ENCODE measurements at regions not wholly inside any gene's neighbourhood (a gene's known extent, or its start where the extent isn't known, plus 50 kb on each side); places are given as distances from the start of the nearest gene placed in this dataset.

DNA sequence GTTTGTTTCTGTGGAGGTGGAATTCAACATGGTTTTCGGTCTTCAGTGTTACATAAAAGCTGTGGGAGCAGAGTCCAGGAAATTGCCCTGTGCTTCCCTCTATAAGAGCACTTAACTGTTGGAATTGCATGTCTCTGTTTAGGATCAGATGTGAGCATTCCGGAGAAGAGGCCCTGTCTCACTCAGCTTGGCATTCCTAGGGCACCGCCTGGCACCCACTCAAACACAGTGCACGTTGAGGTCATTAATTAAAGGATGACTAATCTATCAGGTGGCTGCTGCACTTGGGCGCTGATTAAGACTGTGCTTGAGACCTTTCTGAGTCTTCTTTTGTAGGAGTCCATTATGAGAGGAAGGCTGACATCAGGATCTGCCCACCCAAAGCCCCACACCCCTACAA, 82.8 kb upstream of the VIPR2 start:
- DNase-seq (ENCODE audit: low read depth) = no peak
- TF ChIP-seq, protein P1, sequence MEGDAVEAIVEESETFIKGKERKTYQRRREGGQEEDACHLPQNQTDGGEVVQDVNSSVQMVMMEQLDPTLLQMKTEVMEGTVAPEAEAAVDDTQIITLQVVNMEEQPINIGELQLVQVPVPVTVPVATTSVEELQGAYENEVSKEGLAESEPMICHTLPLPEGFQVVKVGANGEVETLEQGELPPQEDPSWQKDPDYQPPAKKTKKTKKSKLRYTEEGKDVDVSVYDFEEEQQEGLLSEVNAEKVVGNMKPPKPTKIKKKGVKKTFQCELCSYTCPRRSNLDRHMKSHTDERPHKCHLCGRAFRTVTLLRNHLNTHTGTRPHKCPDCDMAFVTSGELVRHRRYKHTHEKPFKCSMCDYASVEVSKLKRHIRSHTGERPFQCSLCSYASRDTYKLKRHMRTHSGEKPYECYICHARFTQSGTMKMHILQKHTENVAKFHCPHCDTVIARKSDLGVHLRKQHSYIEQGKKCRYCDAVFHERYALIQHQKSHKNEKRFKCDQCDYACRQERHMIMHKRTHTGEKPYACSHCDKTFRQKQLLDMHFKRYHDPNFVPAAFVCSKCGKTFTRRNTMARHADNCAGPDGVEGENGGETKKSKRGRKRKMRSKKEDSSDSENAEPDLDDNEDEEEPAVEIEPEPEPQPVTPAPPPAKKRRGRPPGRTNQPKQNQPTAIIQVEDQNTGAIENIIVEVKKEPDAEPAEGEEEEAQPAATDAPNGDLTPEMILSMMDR (conservative IDR thresholded peaks at IDR 0.05; ENCODE audit: control insufficient read depth, insufficient read depth, low read depth, low read length) = no peak

DNA sequence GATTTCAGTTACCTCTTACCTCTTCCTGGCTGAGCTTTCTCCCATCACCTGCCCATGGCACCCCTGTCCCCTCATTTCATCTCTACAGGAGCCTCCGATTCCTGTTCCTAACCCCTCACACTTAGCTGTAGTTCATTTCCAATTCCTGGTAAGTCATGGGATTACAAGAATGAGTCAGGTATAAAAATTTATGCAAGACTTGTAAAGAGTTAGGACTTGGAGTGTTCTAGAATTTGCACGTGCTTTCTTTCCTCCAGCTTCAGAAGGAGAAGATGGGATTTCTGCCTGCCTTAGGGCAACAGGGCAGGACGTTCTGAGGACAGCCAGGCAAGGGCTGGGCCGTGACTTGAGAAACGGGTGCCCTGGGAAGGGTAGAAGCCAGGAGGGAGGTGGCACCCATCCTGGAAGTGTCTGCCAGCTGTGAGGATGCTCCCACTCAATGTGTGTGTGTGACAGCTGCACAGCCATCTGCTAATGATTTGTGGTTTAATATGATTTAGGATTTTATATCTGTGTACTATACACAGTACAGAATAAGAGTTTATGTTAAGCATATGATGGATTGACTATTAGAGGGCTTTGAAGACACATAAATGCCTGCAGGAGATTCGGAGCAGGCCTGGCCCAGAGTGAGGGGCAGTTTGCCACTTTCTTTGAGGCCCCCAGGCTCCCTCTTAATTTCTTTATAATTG, 81.5 kb upstream of the VIPR2 start:
- TF ChIP-seq, protein P1 (conservative IDR thresholded peaks at IDR 0.05; ENCODE audit: control insufficient read depth, insufficient read depth, low read depth, low read length) = no peak
- DNase-seq (ENCODE audit: low read depth) = no peak
- H3K4me3 ChIP-seq (ENCODE audit: control insufficient read depth, low read depth, low read length) = no peak overlapping the region

More for the DNA sequence above, 82.8 kb upstream of the VIPR2 start:
- no peak overlapping the region for H3K4me3 ChIP-seq (ENCODE audit: control insufficient read depth, low read depth, low read length)

DNA sequence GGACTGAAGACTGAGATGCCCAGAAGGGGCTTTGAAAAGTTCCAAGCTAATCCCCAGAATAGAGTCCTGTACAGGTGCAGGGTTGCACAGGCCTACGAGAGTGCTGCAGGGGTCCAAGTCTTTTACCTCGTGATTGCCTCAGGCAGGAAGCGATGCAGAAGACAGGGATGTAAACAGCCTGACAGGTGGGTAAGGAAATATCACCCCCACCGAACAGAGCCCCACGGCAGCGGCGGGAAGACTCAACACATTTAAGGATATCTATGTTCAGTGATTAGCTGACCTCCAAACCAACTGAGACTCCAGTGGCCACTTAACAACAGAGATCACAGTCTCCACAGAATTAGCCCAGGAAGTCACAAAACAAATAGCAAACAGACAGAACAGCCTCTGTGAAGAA, 73.9 kb upstream of the VIPR2 start:
- no peak for DNase-seq (ENCODE audit: low read depth)
- no peak overlapping the region for H3K4me3 ChIP-seq (ENCODE audit: control insufficient read depth, low read depth, low read length)
- TF ChIP-seq, protein P1 (conservative IDR thresholded peaks at IDR 0.05; ENCODE audit: control insufficient read depth, insufficient read depth, low read depth, low read length) = no peak

DNA sequence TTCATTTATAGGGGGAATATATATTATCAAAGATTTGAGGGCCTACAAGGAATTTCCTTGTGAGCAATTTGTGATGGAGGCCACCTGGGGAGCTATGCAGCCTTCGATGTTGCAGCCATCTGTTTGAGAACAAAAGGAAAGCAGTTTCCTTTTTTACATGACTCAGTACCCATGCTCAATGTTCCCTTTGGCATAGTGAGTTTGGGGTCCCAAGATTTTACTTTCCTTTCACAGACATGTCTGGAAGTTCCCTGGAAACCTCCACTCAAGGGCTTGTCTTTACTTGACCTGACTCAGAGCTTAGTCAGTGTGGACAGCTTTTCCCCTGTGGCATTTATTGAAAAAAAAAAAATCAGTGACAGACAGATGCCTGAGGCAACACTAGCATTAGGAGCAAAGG, 73.5 kb upstream of the VIPR2 start:
- TF ChIP-seq, protein P1 (conservative IDR thresholded peaks at IDR 0.05; ENCODE audit: control insufficient read depth, insufficient read depth, low read depth, low read length) = no peak
- no peak overlapping the region for H3K4me3 ChIP-seq (ENCODE audit: control insufficient read depth, low read depth, low read length)
- DNase-seq (ENCODE audit: low read depth) = no peak

DNA sequence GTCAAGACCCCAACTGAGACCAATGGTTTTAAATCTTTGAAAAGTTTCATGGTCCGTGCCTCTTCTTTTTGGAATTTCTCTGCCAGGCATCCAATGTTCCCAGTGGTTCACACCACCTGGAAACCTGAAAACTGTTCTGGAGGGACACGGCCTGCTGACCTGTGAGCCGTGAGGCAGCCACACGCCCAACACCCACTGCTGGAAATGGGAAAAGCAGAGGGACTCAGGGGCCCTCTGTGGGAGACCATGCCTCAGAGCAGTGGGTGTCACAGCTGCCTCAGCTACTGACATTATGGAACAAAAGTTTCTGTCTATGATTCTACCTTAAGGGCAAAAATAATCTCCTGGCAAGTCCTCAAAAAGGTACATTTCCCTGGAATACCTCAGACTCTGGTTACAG, 70.4 kb upstream of the VIPR2 start:
- H3K4me3 ChIP-seq (ENCODE audit: control insufficient read depth, low read depth, low read length) = no peak overlapping the region
- TF ChIP-seq, protein P1 (conservative IDR thresholded peaks at IDR 0.05; ENCODE audit: control insufficient read depth, insufficient read depth, low read depth, low read length) = no peak
- DNase-seq (ENCODE audit: low read depth) = no peak

DNA sequence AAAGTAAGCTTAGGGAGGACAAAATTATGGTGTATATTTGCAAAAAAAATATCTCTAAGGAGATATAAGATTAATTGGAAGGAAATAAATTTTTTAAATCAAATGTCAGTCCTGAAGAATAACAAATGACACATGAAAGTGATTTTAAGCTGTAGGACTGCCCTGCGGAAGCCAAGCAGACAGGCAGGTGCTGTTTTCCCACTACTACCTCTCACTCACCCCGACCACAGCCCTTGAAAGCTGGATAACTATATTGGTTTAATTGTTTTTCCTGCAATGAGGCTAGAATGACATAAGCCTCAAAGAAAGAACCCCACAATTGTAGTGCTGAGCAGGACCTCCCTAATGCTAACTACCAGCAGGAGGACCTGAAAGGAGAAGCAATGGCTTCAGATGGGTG, 68.6 kb upstream of the VIPR2 start:
- TF ChIP-seq, protein P1 (conservative IDR thresholded peaks at IDR 0.05; ENCODE audit: control insufficient read depth, insufficient read depth, low read depth, low read length) = no peak
- H3K4me3 ChIP-seq (ENCODE audit: control insufficient read depth, low read depth, low read length) = no peak overlapping the region
- DNase-seq (ENCODE audit: low read depth) = no peak

DNA sequence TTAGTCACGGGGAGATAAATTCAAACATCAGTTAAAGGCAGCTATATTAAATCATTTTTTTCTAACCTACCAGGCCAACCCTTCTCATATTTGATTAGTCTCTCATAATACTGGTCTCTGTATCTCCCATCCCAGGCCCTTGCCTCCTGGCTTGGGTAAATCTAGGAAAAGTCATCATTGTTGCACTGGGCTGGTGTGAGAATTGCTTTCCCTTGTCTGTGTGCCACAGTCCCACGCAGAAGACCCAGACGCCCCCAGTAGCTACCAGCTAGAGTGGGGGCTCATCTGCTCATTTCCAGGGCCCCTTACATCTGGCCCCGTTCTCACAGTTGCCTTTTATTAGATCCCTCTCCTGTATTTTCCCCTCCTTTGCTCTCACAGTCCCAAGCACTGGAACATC, 67.6 kb upstream of the VIPR2 start:
- TF ChIP-seq, protein P1 (conservative IDR thresholded peaks at IDR 0.05; ENCODE audit: control insufficient read depth, insufficient read depth, low read depth, low read length) = no peak
- DNase-seq (ENCODE audit: low read depth) = no peak
- no peak overlapping the region for H3K4me3 ChIP-seq (ENCODE audit: control insufficient read depth, low read depth, low read length)

Data from fibroblast of mammary gland (primary cell).